Astrocyte (in vitro differentiated cells and primary cell): ENCODE measurements at regions not wholly inside any gene's neighbourhood (a gene's known extent, or its start where the extent isn't known, plus 50 kb on each side); places are given as distances from the start of the nearest gene placed in this dataset.

ENCODE experiments used
- CTCF ChIP-seq: IDR thresholded peaks from 2 replicates; pipeline ENCODE4 v1.5.1; 2011; ENCODE audit warnings: low read depth, mild to moderate bottlenecking, inconsistent platforms, low read length, moderate library complexity; ENCODE audit not compliant: insufficient read depth
- EZH2 ChIP-seq: IDR thresholded peaks from 2 replicates; pipeline ENCODE4 v1.6.1; 2012; ENCODE audit warnings: mild to moderate bottlenecking, low read length, inconsistent platforms; ENCODE audit not compliant: insufficient read depth

GRCh38 chr4:115331241-115331640 lies 217.8 kb upstream of the NDST4 start:
- TF ChIP-seq CTCF (no peak), EZH2 (no peak)
